SK-N-MC (cell line): ENCODE measurements at regions not wholly inside any gene's neighbourhood (a gene's known extent, or its start where the extent isn't known, plus 50 kb on each side); places are given as distances from the start of the nearest gene placed in this dataset.

Source experiments
- EZH2 ChIP-seq: fragments of 200-600 bp; sonication (generic); IDR thresholded peaks from one replicate; pipeline ENCODE4 v1.6.1; 2017; ENCODE audit warnings: antibody characterized with exemption
- FOXP2 ChIP-seq: optimal IDR thresholded peaks from 2 replicates; pipeline ENCODE3; 2011; ENCODE audit warnings: mild to moderate bottlenecking, moderate library complexity; ENCODE audit not compliant: insufficient read depth; ENCODE audit errors: extremely low read length, control extremely low read depth
- POLR2AphosphoS5 ChIP-seq: IDR thresholded peaks from 2 replicates; pipeline ENCODE4 v1.6.1; 2012; ENCODE audit warnings: mild to moderate bottlenecking, low read depth, low read length, borderline replicate concordance

DNA sequence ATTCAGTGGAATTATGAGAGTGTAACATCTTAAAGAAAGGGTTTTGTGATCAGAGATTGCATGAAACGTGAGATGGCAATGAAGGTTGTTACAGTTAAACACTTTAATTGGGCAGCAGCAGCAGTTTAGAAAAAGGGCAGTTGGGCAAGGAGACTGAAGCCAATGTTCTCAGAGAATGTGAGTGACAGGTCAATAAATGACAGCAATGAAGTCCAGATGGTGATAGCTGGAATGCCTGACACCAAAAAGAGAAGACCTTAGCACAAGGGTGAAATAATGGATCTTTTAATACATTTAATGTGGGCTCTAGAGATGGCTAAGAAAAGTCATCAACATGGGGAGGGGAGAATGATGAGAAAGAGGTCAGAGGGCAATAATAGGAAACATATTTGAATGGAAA lies 89.4 kb upstream of the CDH7 start:
- TF ChIP-seq POLR2AphosphoS5 (no peak), EZH2 (no peak), FOXP2 (no peak)
